Motor neuron (in vitro differentiated cells): ENCODE measurements at regions not wholly inside any gene's neighbourhood (a gene's known extent, or its start where the extent isn't known, plus 50 kb on each side); places are given as distances from the start of the nearest gene placed in this dataset.
"Not testable (repeated sequence)": the region's sequence is repeated elsewhere in the genome, so short reads cannot be mapped to it uniquely, and the experiment has no call there.

Source experiments
- ATAC-seq, 8 experiments: fragments of 200-7000 bp; cut with Tn5 transposase; replicated peaks in 6 of 8; 2 replicates each; pipeline ENCODE4 v1.8.0; 2021; ENCODE audit warnings: mild to moderate bottlenecking in 8 of 8, moderate library complexity in 8 of 8
- H3K27ac ChIP-seq, 2 donors: fragments of 250-450 bp; sonication (Bioruptor Pico); 2 replicates each; pipeline ENCODE4 v1.9.0; 2021; ENCODE audit warnings: antibody characterized with exemption in 2 of 2, mild to moderate bottlenecking in 2 of 2, moderate library complexity in 1 of 2
- H3K4me1 ChIP-seq, 2 donors: fragments of 250-450 bp; sonication (Bioruptor Pico); replicated peaks in 1 of 2; 2 replicates each; pipeline ENCODE4 v1.6.1; 2021; ENCODE audit warnings: antibody characterized with exemption in 2 of 2, mild to moderate bottlenecking in 2 of 2, moderate library complexity in 1 of 2
- H3K4me3 ChIP-seq, 5 donors: fragments of 250-450 bp; sonication (Bioruptor Pico); 2 replicates each; pipeline ENCODE4 v1.9.0; 2021; ENCODE audit warnings: antibody characterized with exemption in 5 of 5, mild to moderate bottlenecking in 5 of 5, moderate library complexity in 4 of 5
- WGBS, 10 experiments: fragments of 450-650 bp; shearing (Covaris generic); methylation state at CpG; one replicate each; pipeline ENCODE4 v1.0.0; 2022; 5-methylcytosine and 5-hydroxymethylcytosine counted together
- in situ Hi-C, 9 experiments: fragments of 400-800 bp; cut with MboI; loops; one replicate each; pipeline ENCODE4 v1.15.0; 2021; ENCODE audit warnings: low sequenced_read_pairs in 9 of 9, low pct_unique_long_range_greater_than_20kb in 2 of 9; ENCODE audit not compliant: unreplicated experiment in 9 of 9

DNA sequence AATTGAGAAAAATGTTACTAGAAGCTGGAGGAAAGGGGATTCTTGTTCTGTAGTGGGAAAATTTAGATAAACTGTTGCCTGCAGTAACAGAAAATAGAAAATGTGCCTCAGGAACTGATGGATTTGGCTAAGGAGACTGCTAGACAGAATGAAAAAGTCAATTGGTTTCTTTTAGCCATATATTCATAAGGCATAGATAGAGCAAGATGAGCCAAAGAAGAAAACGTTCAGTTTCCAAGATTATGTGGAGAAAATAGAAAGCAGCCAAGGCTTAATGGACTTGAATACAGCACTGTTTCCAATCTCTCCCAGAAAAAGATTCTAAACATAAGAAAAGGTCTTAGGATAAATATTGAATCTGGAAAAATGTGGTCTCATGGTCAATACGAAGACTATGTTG, 115.1 kb upstream of the TCF21 start:
- no peak for ATAC-seq
- Histone ChIP-seq H3K27ac (no peak overlapping the region), H3K4me3 (no peak overlapping the region), H3K4me1 (no peaks in the 10 kb centered on the region)
- 57 to 100% (median 79%) methylated on average over 2 of the region's 2 CpGs for WGBS, 10 experiments
- in situ Hi-C loops, result no loop called here

DNA sequence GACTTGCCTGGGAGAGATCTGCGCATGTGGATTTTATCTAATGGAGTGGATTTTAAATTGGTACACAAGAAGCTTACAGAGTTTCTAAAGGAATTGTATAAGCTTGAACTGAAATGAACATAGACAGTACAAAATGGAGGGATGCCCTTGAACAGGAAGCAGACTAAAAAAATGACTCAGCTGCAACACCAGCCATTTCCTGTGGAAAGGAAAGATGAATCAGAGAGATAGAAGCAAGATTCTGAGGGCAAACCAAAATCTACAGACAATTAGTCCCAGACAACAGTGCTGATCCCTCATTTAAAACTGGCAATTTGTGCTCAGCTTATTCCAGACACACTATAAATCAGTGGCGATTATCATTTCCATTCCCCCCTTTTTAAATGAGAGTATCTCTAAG, 114.6 kb upstream of the TCF21 start:
- in situ Hi-C loops, result no loop called here
- ATAC-seq, result no peak
- 20 to 100% (median 95%) methylated on average over 1 to 2 of the region's 2 CpGs; no CpG with 5 or more reads in 2 of the 10 experiments for WGBS, 10 experiments

DNA sequence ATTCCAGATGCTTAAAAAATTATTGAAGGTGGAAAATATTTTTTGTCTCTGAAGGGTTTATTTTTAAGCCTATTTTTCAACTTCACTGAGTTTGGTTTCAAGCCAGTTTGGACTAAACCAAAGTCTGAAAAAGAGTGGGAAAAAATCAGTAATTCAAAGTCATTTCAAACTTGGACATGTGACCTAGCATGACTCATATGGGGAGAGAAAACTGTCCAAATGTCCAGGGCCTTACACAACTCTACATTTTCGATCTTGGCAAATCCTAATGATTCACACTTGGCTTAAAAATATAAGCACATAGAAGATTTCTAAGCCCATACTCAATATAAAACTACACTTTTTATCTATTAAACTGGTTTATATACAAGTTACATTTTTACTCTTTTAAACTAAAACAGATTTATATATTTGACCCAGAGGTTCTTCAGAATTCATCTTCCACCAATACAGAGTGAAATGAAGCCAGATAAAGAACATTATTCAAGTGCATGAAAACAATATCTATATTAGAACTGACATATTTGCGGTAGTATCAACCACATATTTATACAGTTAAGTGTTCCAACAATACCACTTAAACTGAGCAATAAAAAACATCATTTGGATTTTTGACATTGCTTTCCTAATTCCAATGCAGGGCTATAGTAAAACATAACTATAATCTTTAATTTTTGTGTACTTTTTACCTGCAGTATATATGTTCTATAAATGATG, 110.3 kb upstream of the TCF21 start:
- H3K27ac ChIP-seq, result no peak overlapping the region
- in situ Hi-C loops, result no loop called here
- ATAC-seq, result peak in 1 of 8 experiments; percentile 66
- H3K4me3 ChIP-seq, result no peak overlapping the region
- WGBS, 10 experiments, result 0 to 95% (median 60%) methylated on average over 1 to 2 of the region's 2 CpGs; no CpG with 5 or more reads in 1 of the 10 experiments
- H3K4me1 ChIP-seq, result no peaks in the 10 kb centered on the region

More for the DNA sequence above, 114.6 kb upstream of the TCF21 start:
- Histone ChIP-seq H3K4me1 (no peaks in the 10 kb centered on the region), H3K4me3 (no peak overlapping the region), H3K27ac (no peak overlapping the region)

DNA sequence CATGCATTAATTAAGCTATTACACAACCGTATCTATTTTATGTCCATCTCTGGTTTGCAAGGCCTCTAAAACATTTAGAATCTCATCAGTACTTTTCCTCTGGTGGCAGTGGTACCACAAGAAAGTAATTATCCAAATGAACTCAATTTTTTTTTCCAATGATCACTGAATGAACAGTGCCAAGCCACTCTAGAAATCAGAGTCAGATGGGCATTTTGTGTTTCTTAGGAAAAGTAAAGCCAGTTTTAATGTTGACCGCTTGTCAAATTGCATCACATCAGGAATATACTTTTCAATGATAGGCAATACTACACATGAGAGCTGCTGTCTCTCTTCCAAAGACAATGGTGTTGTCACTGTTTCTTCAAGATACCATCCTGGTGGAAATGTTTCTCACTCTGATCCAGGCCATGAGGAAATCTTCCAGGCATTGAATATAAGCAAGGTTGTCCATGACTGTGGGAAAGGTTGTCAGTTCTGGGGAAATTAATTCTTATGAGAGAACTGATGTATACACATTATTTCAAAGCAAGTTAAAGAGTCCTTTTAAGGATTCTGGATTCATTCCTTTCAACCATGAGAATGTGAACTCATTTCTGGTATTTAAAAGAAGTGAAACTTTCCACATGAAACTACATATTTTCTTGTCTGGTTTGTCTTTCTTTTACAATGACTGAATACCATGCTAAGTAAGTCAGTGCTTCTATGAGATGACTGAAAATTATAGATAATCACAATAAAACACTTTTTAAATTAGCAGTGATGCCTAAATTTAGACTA, 108.8 kb upstream of the TCF21 start:
- 0 to 100% (median 88%) methylated on average over 1 to 2 of the region's 2 CpGs; no CpG with 5 or more reads in 2 of the 10 experiments for WGBS, 10 experiments
- Histone ChIP-seq H3K27ac (no peak overlapping the region), H3K4me1 (no peaks in the 10 kb centered on the region), H3K4me3 (no peak overlapping the region)
- no peak for ATAC-seq
- in situ Hi-C loops, result no loop called here

DNA sequence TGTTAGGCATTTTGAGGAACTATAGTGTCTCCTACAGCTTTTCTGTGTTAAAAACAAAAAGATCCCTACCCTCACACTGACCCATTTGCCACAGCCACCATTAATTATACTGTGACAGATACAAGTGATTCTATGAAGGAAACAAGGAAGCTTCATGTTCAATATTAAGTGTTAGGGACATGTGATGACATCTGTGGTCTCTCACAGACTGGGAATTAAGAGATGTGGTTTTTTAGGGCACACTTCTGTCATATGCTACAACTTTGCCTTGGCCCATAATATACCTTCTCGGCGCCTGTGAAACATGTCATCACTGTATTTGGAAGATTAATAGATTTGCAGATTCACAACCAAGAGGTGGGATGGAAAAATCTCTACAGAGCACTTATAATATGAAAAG, 102.9 kb upstream of the TCF21 start:
- no peak for ATAC-seq
- in situ Hi-C loops, result no loop called here
- Histone ChIP-seq H3K4me1 (no peaks in the 10 kb centered on the region), H3K4me3 (no peak overlapping the region), H3K27ac (no peak overlapping the region)
- 90 to 100% (median 100%) methylated on average over 1 to 2 of the region's 2 CpGs; no CpG with 5 or more reads in 5 of the 10 experiments for WGBS, 10 experiments

DNA sequence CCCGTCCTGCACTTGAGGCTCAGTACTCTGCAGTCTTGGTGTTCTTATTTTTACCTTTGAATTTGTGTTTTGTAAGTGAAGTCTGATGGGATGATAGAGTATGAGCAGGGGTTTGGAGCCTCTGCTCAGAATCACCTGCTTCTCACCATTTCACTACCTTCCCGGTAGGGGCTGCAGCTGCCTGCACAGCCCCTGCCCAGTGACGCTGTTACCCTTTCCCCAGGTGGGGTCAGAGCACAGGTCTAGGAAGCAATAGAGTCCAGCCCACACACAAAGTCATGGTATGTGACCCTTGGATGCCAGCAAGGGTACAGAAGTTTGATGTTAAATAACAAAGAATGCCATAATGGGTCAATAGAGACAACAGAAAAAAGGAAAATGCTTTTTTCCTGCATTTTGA, 101.8 kb upstream of the TCF21 start:
- no peak overlapping the region for H3K27ac ChIP-seq
- WGBS, 10 experiments, result 71 to 100% (median 93%) methylated on average over 1 to 3 of the region's 3 CpGs; no CpG with 5 or more reads in 2 of the 10 experiments
- no peaks in the 10 kb centered on the region for H3K4me1 ChIP-seq
- no peak for ATAC-seq
- H3K4me3 ChIP-seq, result no peak overlapping the region
- in situ Hi-C loops, result no loop called here

DNA sequence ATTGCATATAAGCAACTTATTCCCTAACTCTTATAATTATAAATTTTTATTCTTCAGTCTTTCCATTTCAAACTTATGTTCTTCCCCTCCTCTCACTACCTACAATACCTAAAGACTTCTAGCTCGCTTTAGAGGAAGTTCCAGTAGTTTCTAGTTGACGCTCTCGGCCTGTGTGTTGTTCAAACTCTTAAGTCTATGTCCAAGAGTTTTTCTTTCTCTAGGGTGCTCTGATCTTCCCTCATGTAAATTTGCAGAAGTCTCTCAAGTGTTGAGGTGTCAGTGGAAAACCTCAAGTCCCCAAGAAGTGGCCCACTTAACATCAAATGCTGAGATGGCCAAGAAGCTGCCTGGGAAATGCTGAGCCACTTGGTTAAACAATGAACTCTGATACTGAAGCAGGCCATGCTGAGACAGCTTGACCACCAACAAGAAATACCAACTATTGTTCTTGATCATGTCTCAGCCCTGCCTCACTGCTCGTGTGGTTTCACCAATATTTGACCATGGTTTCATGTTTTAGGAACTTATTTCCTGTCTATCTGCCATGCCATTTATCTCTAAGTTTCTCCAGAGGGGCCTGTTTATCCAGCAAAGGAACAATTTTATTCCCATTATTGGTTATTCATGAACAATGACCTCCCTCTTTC, 100.9 kb upstream of the TCF21 start:
- H3K4me3 ChIP-seq, result no peak overlapping the region
- ATAC-seq, result no peak
- WGBS, 10 experiments, result 20 to 91% (median 65%) methylated on average over 1 to 4 of the region's 4 CpGs
- no peak overlapping the region for H3K27ac ChIP-seq
- in situ Hi-C loops, result no loop called here
- H3K4me1 ChIP-seq, result no peaks in the 10 kb centered on the region

DNA sequence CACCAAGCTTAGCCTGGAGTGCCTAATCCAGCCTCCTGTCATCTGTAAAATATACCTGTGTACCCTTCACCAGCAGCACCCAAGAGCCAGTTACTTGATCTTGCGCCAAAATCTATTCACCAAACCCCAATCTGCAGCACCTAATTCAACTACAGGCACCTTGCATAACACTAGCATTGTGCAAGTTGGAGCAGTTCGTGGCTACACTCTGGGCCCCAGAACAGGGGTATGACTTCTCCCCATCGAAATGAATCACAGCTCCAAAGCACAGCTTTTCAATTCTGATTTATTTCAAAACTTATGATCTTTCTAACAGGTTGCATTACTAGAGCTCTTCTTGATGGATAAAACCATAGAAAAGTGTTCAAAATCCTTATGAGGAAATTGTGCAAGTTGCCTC, 100.4 kb upstream of the TCF21 start:
- no peak overlapping the region for H3K4me3 ChIP-seq
- 40 to 83% (median 62%) methylated on average over 1 to 3 of the region's 3 CpGs; no CpG with 5 or more reads in 4 of the 10 experiments for WGBS, 10 experiments
- no peak for ATAC-seq

DNA sequence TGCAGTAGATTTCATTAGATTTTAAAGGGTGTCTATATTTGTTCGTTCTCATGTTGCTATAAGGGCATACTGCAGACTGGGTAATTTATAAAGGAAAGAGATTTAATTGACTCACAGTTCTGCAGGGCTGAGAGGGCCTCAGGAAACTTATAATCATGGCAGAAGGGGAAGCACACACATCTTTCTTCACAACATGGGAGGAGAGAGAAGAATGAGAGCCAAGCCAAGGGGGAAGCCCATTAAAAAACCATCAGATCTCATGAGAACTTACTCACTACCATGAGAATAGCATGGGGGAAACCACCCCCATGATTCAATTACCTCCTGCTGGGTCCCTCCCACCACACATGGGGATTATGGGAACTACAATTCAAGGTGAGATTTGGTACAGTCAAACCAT, 99.5 kb upstream of the TCF21 start:
- H3K27ac ChIP-seq, in situ Hi-C loops, H3K4me3 ChIP-seq, H3K4me1 ChIP-seq, ATAC-seq: not testable (repeated sequence)
- WGBS, 10 experiments, result 17 to 100% (median 21%) methylated on average over 1 of the region's 1 CpG; no CpG with 5 or more reads in 3 of the 10 experiments

More for the DNA sequence above, 100.4 kb upstream of the TCF21 start:
- in situ Hi-C loops, result no loop called here
- no peak overlapping the region for H3K27ac ChIP-seq
- H3K4me1 ChIP-seq, result no peaks in the 10 kb centered on the region

DNA sequence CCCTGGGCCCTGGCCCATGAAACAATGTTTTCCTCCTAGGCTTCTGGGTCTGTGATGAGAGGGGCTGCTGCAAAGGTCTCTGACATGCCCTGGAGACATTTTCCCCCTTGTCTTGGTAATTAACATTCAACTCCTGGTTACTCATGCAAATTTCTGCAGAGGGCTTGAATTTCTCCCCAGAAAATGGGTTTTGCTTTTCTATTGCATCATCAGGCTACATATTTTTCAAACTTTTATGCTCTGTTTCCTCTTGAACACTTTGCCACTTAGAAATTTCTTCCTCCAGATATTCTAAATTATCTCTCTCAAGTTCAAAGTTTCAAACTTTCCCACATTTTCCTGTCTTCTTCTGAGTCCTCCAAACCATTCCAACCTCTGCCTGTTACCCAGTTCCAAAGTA, 98.2 kb upstream of the TCF21 start:
- H3K4me1 ChIP-seq, H3K27ac ChIP-seq, H3K4me3 ChIP-seq, ATAC-seq, in situ Hi-C loops: not testable (repeated sequence)

DNA sequence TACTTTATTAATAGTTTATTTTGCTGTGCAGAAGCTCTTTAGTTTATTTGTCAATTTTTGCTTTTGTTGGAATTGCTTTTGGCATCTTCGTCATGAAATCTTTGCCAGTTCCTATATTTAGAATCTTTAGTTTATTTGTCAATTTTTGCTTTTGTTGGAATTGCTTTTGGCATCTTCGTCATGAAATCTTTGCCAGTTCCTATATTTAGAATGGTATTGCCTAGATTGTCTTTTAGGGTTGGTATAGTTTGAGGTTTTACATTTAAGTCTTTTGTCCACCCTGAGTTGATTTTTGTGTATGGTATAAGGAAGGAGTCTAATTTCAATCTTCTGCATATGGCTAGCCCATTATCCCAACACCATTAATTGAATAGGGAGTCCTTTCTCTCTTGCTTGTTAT, 93.9 kb upstream of the TCF21 start:
- 0 to 100% (median 76%) methylated on average over 1 to 2 of the region's 2 CpGs for WGBS, 10 experiments
- H3K4me3 ChIP-seq, H3K4me1 ChIP-seq, in situ Hi-C loops, ATAC-seq, H3K27ac ChIP-seq: not testable (repeated sequence)

DNA sequence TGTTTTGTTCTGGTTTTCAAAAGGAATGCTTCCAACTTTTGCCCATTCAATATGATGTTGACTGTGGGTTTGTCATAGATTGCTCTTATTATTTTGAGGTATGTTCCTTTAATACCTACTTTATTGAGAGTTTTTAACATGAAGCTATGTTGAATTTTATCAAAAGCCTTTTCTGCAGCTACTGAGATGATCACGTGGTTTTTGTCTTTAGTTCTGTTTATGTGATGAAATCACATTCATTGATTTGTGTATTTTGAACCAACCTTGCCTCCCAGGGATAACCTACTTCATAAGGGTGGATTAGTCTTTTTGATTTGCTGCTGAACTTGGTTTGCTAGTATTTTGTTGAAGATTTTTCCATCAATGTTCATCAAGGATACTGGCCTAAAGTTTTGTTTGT, 92.7 kb upstream of the TCF21 start:
- Histone ChIP-seq H3K4me3 (no peak overlapping the region), H3K4me1 (no peaks in the 10 kb centered on the region), H3K27ac (no peak overlapping the region)
- in situ Hi-C loops, result no loop called here
- 11 to 88% (median 22%) methylated on average over 1 of the region's 1 CpG; no CpG with 5 or more reads in 3 of the 10 experiments for WGBS, 10 experiments
- ATAC-seq, result no peak

DNA sequence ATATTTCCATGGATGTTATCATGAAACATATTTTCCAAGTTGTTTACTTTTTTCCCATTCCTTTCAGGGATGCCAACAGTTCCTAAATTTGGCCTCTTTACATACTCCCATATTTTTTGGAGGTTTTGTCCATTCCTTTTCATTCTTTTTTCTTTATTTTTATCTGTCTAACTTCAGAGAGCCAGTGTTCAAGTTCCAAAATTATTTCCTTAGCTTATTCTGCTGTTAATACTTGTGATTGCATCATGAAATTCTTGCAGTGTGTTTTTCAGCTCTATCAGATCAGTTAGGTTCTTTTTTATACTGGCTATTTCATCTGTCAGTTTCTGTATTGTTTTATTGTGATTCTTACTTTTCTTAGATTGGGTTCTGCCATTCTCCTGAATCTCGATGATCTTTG, 89.9 kb upstream of the TCF21 start:
- WGBS, 10 experiments, result 17 to 89% (median 59%) methylated on average over 1 of the region's 1 CpG
- Histone ChIP-seq H3K4me3 (no peak overlapping the region), H3K4me1 (no peaks in the 10 kb centered on the region), H3K27ac (no peak overlapping the region)
- no peak for ATAC-seq
- in situ Hi-C loops, result no loop called here
